ENCODE measurements at regions not wholly inside any gene's neighbourhood (a gene's known extent, or its start where the extent isn't known, plus 50 kb on each side); places are given as distances from the start of the nearest gene placed in this dataset.

- ATAC-seq (ENCODE audit: low read depth): no peak
- DNase-seq (ENCODE audit: low spot score): no peak
- no peaks in the 10 kb centered on the region for H3K9me3 ChIP-seq (ENCODE audit: severe bottlenecking)
- peaks cover 28% of the 10 kb centered on the region for H3K27me3 ChIP-seq (ENCODE audit: insufficient read depth, poor library complexity, severe bottlenecking)
- no peak for TF ChIP-seq CTCF (IDR thresholded peaks at IDR 0.05; ENCODE audit: poor library complexity, severe bottlenecking)
- H3K4me3 ChIP-seq (ENCODE audit: severe bottlenecking): no peak overlapping the region
- H3K27ac ChIP-seq (ENCODE audit: poor library complexity, severe bottlenecking): no peak overlapping the region
- no peaks in the 10 kb centered on the region for H3K36me3 ChIP-seq (ENCODE audit: low read depth)
- H3K4me1 ChIP-seq (ENCODE audit: insufficient read depth, poor library complexity, severe bottlenecking): no peaks in the 10 kb centered on the region
Measured at GRCh38 chr6:167726043-167726621, 100.6 kb upstream of the AFDN start.

- Histone ChIP-seq H3K9me3 (ENCODE audit: severe bottlenecking) (no peaks in the 10 kb centered on the region), H3K36me3 (ENCODE audit: low read depth) (no peaks in the 10 kb centered on the region), H3K27ac (ENCODE audit: poor library complexity, severe bottlenecking) (no peak overlapping the region), H3K27me3 (ENCODE audit: insufficient read depth, poor library complexity, severe bottlenecking) (peaks cover 22% of the 10 kb centered on the region), H3K4me3 (ENCODE audit: severe bottlenecking) (no peak overlapping the region), H3K4me1 (ENCODE audit: insufficient read depth, poor library complexity, severe bottlenecking) (no peaks in the 10 kb centered on the region)
- DNase-seq (ENCODE audit: low spot score) (no peak), ATAC-seq (ENCODE audit: low read depth) (no peak)
- TF ChIP-seq CTCF (IDR thresholded peaks at IDR 0.05; ENCODE audit: poor library complexity, severe bottlenecking): no peak
Measured at GRCh38 chr6:167730441-167730840, 96.3 kb upstream of the AFDN start.

- DNase-seq (ENCODE audit: low spot score): no peak
- H3K9me3 ChIP-seq (ENCODE audit: severe bottlenecking): no peaks in the 10 kb centered on the region
- H3K4me1 ChIP-seq (ENCODE audit: insufficient read depth, poor library complexity, severe bottlenecking): no peaks in the 10 kb centered on the region
Measured at GRCh38 chr6:167731216-167731615, 95.5 kb upstream of the AFDN start.

GRCh38 chr6:167731731-167732422 is 94.8 kb upstream of the AFDN start:
- Histone ChIP-seq H3K27ac (ENCODE audit: poor library complexity, severe bottlenecking) (no peak overlapping the region), H3K9me3 (ENCODE audit: severe bottlenecking) (no peaks in the 10 kb centered on the region), H3K4me3 (ENCODE audit: severe bottlenecking) (no peak overlapping the region), H3K27me3 (ENCODE audit: insufficient read depth, poor library complexity, severe bottlenecking) (peaks cover 13% of the 10 kb centered on the region), H3K36me3 (ENCODE audit: low read depth) (no peaks in the 10 kb centered on the region), H3K4me1 (ENCODE audit: insufficient read depth, poor library complexity, severe bottlenecking) (no peaks in the 10 kb centered on the region)
- DNase-seq (ENCODE audit: low spot score): no peak
- ATAC-seq (ENCODE audit: low read depth): no peak
- TF ChIP-seq CTCF (IDR thresholded peaks at IDR 0.05; ENCODE audit: poor library complexity, severe bottlenecking): no peak

More at GRCh38 chr6:167731216-167731615, 95.5 kb upstream of the AFDN start:
- H3K4me3 ChIP-seq (ENCODE audit: severe bottlenecking): no peak overlapping the region
- no peak for TF ChIP-seq CTCF (IDR thresholded peaks at IDR 0.05; ENCODE audit: poor library complexity, severe bottlenecking)
- H3K27ac ChIP-seq (ENCODE audit: poor library complexity, severe bottlenecking): no peak overlapping the region
- ATAC-seq (ENCODE audit: low read depth): no peak
- peaks cover 19% of the 10 kb centered on the region for H3K27me3 ChIP-seq (ENCODE audit: insufficient read depth, poor library complexity, severe bottlenecking)
- no peaks in the 10 kb centered on the region for H3K36me3 ChIP-seq (ENCODE audit: low read depth)
